H1 (cell line): ENCODE measurements at regions not wholly inside any gene's neighbourhood (a gene's known extent, or its start where the extent isn't known, plus 50 kb on each side); places are given as distances from the start of the nearest gene placed in this dataset.

ENCODE experiments used
- CTCF ChIA-PET: fragments of 300-600 bp; sonication (Branson Sonifier 250); formaldehyde crosslinking; loops from one replicate; lab custom pipeline; 2021; ENCODE audit not compliant: partially characterized antibody; lab: Charles Lee
- POLR2A ChIA-PET: fragments of 300-600 bp; sonication (Branson Sonifier 250); formaldehyde crosslinking; loops from one replicate; lab custom pipeline; 2021; ENCODE audit warnings: inconsistent platforms; ENCODE audit not compliant: partially characterized antibody; lab: Charles Lee
- DNase-seq, 2 experiments: peaks; one replicate each; pipeline versions ENCODE4 v3.0.0 to v3.0.0-alpha.2; 2010 to 2022; ENCODE audit warnings: low spot score in 2 of 2, low read depth in 1 of 2, mixed read lengths in 1 of 2
- FAIRE-seq: peaks from 2 replicates; lab custom pipeline; 2011; peaks lifted over from hg19 to GRCh38; lab: Jason Lieb, UNC
- H2AFZ ChIP-seq: 2 replicates; pipeline ENCODE4 v1.8.1; 2012; ENCODE audit warnings: low read length, inconsistent platforms
- H2AK5ac ChIP-seq: 2 replicates; pipeline ENCODE4 v1.6.1; 2013; ENCODE audit warnings: low read depth, low read length
- H2BK120ac ChIP-seq: replicated peaks from 2 replicates; pipeline ENCODE3; 2013; ENCODE audit warnings: low read depth, low read length, inconsistent platforms
- H2BK12ac ChIP-seq: 2 replicates; pipeline ENCODE4 v1.6.1; 2013; ENCODE audit warnings: low read depth, low read length
- H2BK15ac ChIP-seq: 2 replicates; pipeline ENCODE4 v1.6.1; 2013; ENCODE audit warnings: low read length
- H2BK20ac ChIP-seq: 2 replicates; pipeline ENCODE4 v1.6.1; 2013; ENCODE audit warnings: low read length
- H2BK5ac ChIP-seq: 2 replicates; pipeline ENCODE4 v1.6.1; 2013; ENCODE audit warnings: low read depth, low read length
- H3K14ac ChIP-seq: 2 replicates; pipeline ENCODE4 v1.6.1; 2013; ENCODE audit warnings: inconsistent platforms; ENCODE audit not compliant: insufficient read length
- H3K18ac ChIP-seq: 2 replicates; pipeline ENCODE4 v1.6.1; 2013; ENCODE audit warnings: low read length; ENCODE audit errors: extremely low read depth
- H3K23ac ChIP-seq: 2 replicates; pipeline ENCODE4 v1.6.1; 2013; ENCODE audit warnings: inconsistent platforms; ENCODE audit not compliant: insufficient read length
- H3K23me2 ChIP-seq: 2 replicates; pipeline ENCODE4 v1.6.1; 2013; ENCODE audit warnings: low read depth, low read length
- H3K27ac ChIP-seq: 2 replicates; pipeline ENCODE4 v1.6.1; 2011; ENCODE audit warnings: low read depth, low read length, inconsistent platforms
- H3K27me3 ChIP-seq, 4 experiments: replicated peaks in 1 of 4; 1 replicate in 1 of 4; 2 replicates in 3 of 4; pipeline versions ENCODE4 v1.6.1 to v1.8.1; 2011 to 2013; ENCODE audit warnings: low read length in 3 of 4, mild to moderate bottlenecking in 3 of 4, inconsistent platforms in 2 of 4, mixed read lengths in 2 of 4, moderate library complexity in 1 of 4; ENCODE audit not compliant: control insufficient read depth in 3 of 4, insufficient read depth in 3 of 4; ENCODE audit errors: extremely low read depth in 1 of 4
- H3K36me3 ChIP-seq, 4 experiments: 2 replicates each; pipeline versions ENCODE4 v1.6.1 to v1.8.1; 2011 to 2013; ENCODE audit warnings: mild to moderate bottlenecking in 4 of 4, low read length in 3 of 4, moderate library complexity in 2 of 4, control low read depth in 1 of 4, inconsistent platforms in 1 of 4; ENCODE audit not compliant: insufficient read depth in 4 of 4, control insufficient read depth in 2 of 4
- H3K4ac ChIP-seq: replicated peaks from 2 replicates; pipeline ENCODE3; 2013; ENCODE audit warnings: low read length, low read depth, mixed read lengths, inconsistent platforms; ENCODE audit not compliant: insufficient read length
- H3K4me1 ChIP-seq, 4 experiments: replicated peaks in 1 of 4; 1 replicate in 1 of 4; 2 replicates in 3 of 4; pipeline versions ENCODE4 v1.6.1 to v1.8.1; 2011 to 2013; ENCODE audit warnings: low read length in 3 of 4, inconsistent platforms in 2 of 4, mixed read lengths in 1 of 4; ENCODE audit not compliant: insufficient read depth in 4 of 4, control insufficient read depth in 3 of 4
- H3K4me2 ChIP-seq, 2 experiments: 2 replicates each; pipeline versions ENCODE4 v1.6.1 to v1.8.1; 2011 to 2013; ENCODE audit warnings: low read depth in 2 of 2, low read length in 2 of 2, control low read depth in 1 of 2, inconsistent platforms in 1 of 2, mild to moderate bottlenecking in 1 of 2; ENCODE audit not compliant: insufficient read depth in 1 of 2
- H3K4me3 ChIP-seq, 4 experiments: fragments of 200-600, 300-600 bp in 1 of 4; sonication (generic), shearing (Covaris generic), sonication (Bioruptor Twin) in 1 of 4; 2 replicates each; pipeline versions ENCODE4 v1.5.1 to v1.8.1; 2011 to 2016; ENCODE audit warnings: low read length in 4 of 4, low read depth in 3 of 4, control low read depth in 2 of 4, inconsistent platforms in 2 of 4, mild to moderate bottlenecking in 2 of 4, mixed read lengths in 1 of 4, moderate library complexity in 1 of 4; ENCODE audit not compliant: insufficient read depth in 2 of 4; ENCODE audit errors: extremely low read depth in 1 of 4
- H3K56ac ChIP-seq: replicated peaks from 2 replicates; pipeline ENCODE3; 2013; ENCODE audit warnings: low read depth, mild to moderate bottlenecking, mixed read lengths, low read length, inconsistent platforms; ENCODE audit not compliant: insufficient read length
- H3K79me1 ChIP-seq: 2 replicates; pipeline ENCODE4 v1.6.1; 2013; ENCODE audit warnings: low read depth, low read length, control low read depth
- H3K79me2 ChIP-seq, 2 experiments: 2 replicates each; pipeline versions ENCODE4 v1.6.1 to v1.8.1; 2012 to 2013; ENCODE audit warnings: low read length in 2 of 2, mild to moderate bottlenecking in 2 of 2, inconsistent platforms in 1 of 2; ENCODE audit not compliant: insufficient read depth in 2 of 2, control insufficient read depth in 1 of 2
- H3K9ac ChIP-seq, 4 experiments: replicated peaks in 1 of 4; 1 replicate in 1 of 4; 2 replicates in 3 of 4; pipeline versions ENCODE4 v1.6.1 to v1.8.1; 2011 to 2013; ENCODE audit warnings: low read depth in 3 of 4, low read length in 3 of 4, control low read depth in 2 of 4, mild to moderate bottlenecking in 2 of 4, moderate library complexity in 2 of 4, inconsistent platforms in 1 of 4; ENCODE audit errors: extremely low read depth in 1 of 4
- H3K9me3 ChIP-seq, 2 experiments: 2 replicates each; pipeline versions ENCODE4 v1.6.1 to v1.8.1; 2012 to 2013; ENCODE audit warnings: mild to moderate bottlenecking in 2 of 2, moderate library complexity in 2 of 2, control low read depth in 1 of 2, inconsistent platforms in 1 of 2, low read depth in 1 of 2, low read length in 1 of 2, mixed read lengths in 1 of 2; ENCODE audit not compliant: insufficient read depth in 2 of 2
- H4K20me1 ChIP-seq, 2 experiments: replicated peaks in 1 of 2; 2 replicates each; pipeline versions ENCODE3 to v1.8.1; 2011 to 2013; ENCODE audit warnings: inconsistent platforms in 2 of 2, low read length in 2 of 2, mild to moderate bottlenecking in 1 of 2; ENCODE audit not compliant: insufficient read depth in 2 of 2, control insufficient read depth in 1 of 2
- H4K5ac ChIP-seq: 2 replicates; pipeline ENCODE4 v1.6.1; 2013; ENCODE audit warnings: low read length, low read depth, mixed read lengths, inconsistent platforms; ENCODE audit not compliant: insufficient read length
- H4K8ac ChIP-seq: 2 replicates; pipeline ENCODE4 v1.8.0; 2013; ENCODE audit warnings: mild to moderate bottlenecking, moderate library complexity, low read length, inconsistent platforms; ENCODE audit not compliant: insufficient read depth; ENCODE audit errors: extremely low read depth
- H4K91ac ChIP-seq: replicated peaks from 2 replicates; pipeline ENCODE3; 2013; ENCODE audit warnings: low read length, mixed read lengths, inconsistent platforms; ENCODE audit not compliant: insufficient read length
- ASH2L ChIP-seq: fragments of 200-600, 300-600 bp; sonication (generic); IDR thresholded peaks from one replicate; pipeline ENCODE4 v1.7.1; 2017; ENCODE audit warnings: low read length
- ATF2 ChIP-seq: IDR thresholded peaks from 2 replicates; pipeline ENCODE4 v1.6.1; 2012; ENCODE audit warnings: low read length, inconsistent platforms
- ATF3 ChIP-seq: IDR thresholded peaks from 2 replicates; pipeline ENCODE4 v1.6.1; 2011; ENCODE audit warnings: low read depth, mild to moderate bottlenecking, low read length; ENCODE audit not compliant: insufficient read depth
- CBX5 ChIP-seq: fragments of 300-800, 300-1000 bp; sonication (generic); IDR thresholded peaks from 2 replicates; pipeline ENCODE4 v1.7.1; 2016; ENCODE audit warnings: antibody characterized with exemption, low read length, low read depth
- CHD2 ChIP-seq: IDR thresholded peaks from 2 replicates; pipeline ENCODE4 v1.6.1; 2012; ENCODE audit warnings: low read length, improper control_type of control experiment
- CREB1 ChIP-seq: IDR thresholded peaks from 2 replicates; pipeline ENCODE4 v1.6.1; 2012; ENCODE audit warnings: inconsistent platforms
- CTBP2 ChIP-seq: IDR thresholded peaks from 2 replicates; pipeline ENCODE4 v1.7.0; 2011; ENCODE audit warnings: borderline replicate concordance, mild to moderate bottlenecking, moderate library complexity, mixed read lengths, low read length; ENCODE audit not compliant: insufficient read depth, insufficient read length
- FOSL1 ChIP-seq: IDR thresholded peaks from 2 replicates; pipeline ENCODE4 v1.6.1; 2011; ENCODE audit warnings: mild to moderate bottlenecking, low read depth, low read length, moderate library complexity; ENCODE audit not compliant: insufficient read depth
- HDAC6 ChIP-seq: IDR thresholded peaks from one replicate; pipeline ENCODE4 v1.7.1; 2012; ENCODE audit warnings: low read depth, mild to moderate bottlenecking, inconsistent platforms, low read length, moderate library complexity
- POLR2AphosphoS5 ChIP-seq: IDR thresholded peaks from 2 replicates; pipeline ENCODE4 v1.6.1; 2011; ENCODE audit warnings: low read depth, low read length
- SRF ChIP-seq: IDR thresholded peaks from 2 replicates; pipeline ENCODE4 v1.6.1; 2011; ENCODE audit warnings: mild to moderate bottlenecking, low read depth, low read length, moderate library complexity
- TAF1 ChIP-seq: IDR thresholded peaks from 2 replicates; pipeline ENCODE4 v1.6.1; 2011; ENCODE audit warnings: mild to moderate bottlenecking, low read depth, low read length
- YY1 ChIP-seq: IDR thresholded peaks from 2 replicates; pipeline ENCODE4 v1.6.1; 2011; ENCODE audit warnings: low read depth, mild to moderate bottlenecking, low read length
- WGBS, 2 experiments: shearing (Covaris generic) in 1 of 2; methylation state at CpG; one replicate each; pipeline versions ENCODE4 v1.1.6 to v1.1.7; 2013 to 2015; ENCODE audit warnings: low lambda C conversion rate in 2 of 2, mixed read lengths in 2 of 2, inconsistent platforms in 1 of 2, low coverage in 1 of 2, missing lambda C conversion rate in 1 of 2; ENCODE audit not compliant: insufficient replicate concordance in 2 of 2, insufficient coverage in 1 of 2, insufficient read length in 1 of 2; ENCODE audit errors: extremely low coverage in 1 of 2, missing lambda C conversion rate in 1 of 2; 5-methylcytosine and 5-hydroxymethylcytosine counted together

- no peak overlapping the region for H3K23ac ChIP-seq
- peaks cover 10 to 27% (median 24%) of the 10 kb centered on the region in 4 experiments for H3K27me3 ChIP-seq
- H2BK20ac ChIP-seq: peak overlapping the region; percentile 93
- H2AFZ ChIP-seq: no peak overlapping the region
- H4K91ac ChIP-seq: peak overlapping the region; percentile 61
- no peak overlapping the region for H3K4me2 ChIP-seq
- H3K79me2 ChIP-seq: no peaks in the 10 kb centered on the region
- H3K79me1 ChIP-seq: no peaks in the 10 kb centered on the region
- H3K18ac ChIP-seq: no peak overlapping the region
- H3K4me3 ChIP-seq: no peak overlapping the region
- ChIA-PET CTCF (interaction anchor here (0.7 to 3.8 kb wide), 8 partner anchors 9 to 98 kb away, joined by 3 to 24 read pairs (median 3); no protein-coding TSS in a partner anchor), POLR2A (interaction anchor here (1.1 kb wide), 1 partner anchor 14 kb away, joined by 4 read pairs; no protein-coding TSS in a partner anchor)
- FAIRE-seq (no peak), DNase-seq (no peak)
- H4K8ac ChIP-seq: no peak overlapping the region
- H2BK12ac ChIP-seq: 0 out of 2 replicates have a peak overlapping the region, but pooled peaks have one; percentile 17
- no peak overlapping the region for H2BK120ac ChIP-seq
- no peaks in the 10 kb centered on the region for H3K36me3 ChIP-seq
- H3K56ac ChIP-seq: no peak overlapping the region
- peaks cover 4% of the 10 kb centered on the region; the same call in 1 of the 2 replicates for H3K23me2 ChIP-seq
- no peak overlapping the region for H3K9ac ChIP-seq
- H2BK15ac ChIP-seq: 0 out of 2 replicates have a peak overlapping the region, but pooled peaks have one; percentile 63
- no peak overlapping the region for H3K14ac ChIP-seq
- peak overlapping the region; percentile 27 for H3K4ac ChIP-seq
- no peaks in the 10 kb centered on the region for H4K20me1 ChIP-seq
- no peak overlapping the region for H3K27ac ChIP-seq
- peaks cover 0 to 25% (median 12%) of the 10 kb centered on the region in 4 experiments; a peak in 6 of 7 replicates for H3K4me1 ChIP-seq
- 84% methylated on average over 13 of the region's 13 CpGs; no CpG with 5 or more reads in 1 of the 2 experiments for WGBS, 2 experiments
- H4K5ac ChIP-seq: no peak overlapping the region
- H2BK5ac ChIP-seq: 0 out of 2 replicates have a peak overlapping the region, but pooled peaks have one; percentile 12
- no peak overlapping the region; the same call in 1 of the 2 replicates for H2AK5ac ChIP-seq
- H3K9me3 ChIP-seq: no peaks in the 10 kb centered on the region
- TF ChIP-seq ASH2L (no peak), CBX5 (no peak), ATF3 (no peak), FOSL1 (no peak), SRF (no peak), ATF2 (no peak), CHD2 (no peak), HDAC6 (no peak), POLR2AphosphoS5 (no peak), CTBP2 (no peak), YY1 (no peak), TAF1 (no peak), CREB1 (no peak)
Measured at GRCh38 chr22:46031066-46031465, 54.1 kb upstream of the WNT7B start.
